H1 (cell line): ENCODE measurements at regions not wholly inside any gene's neighbourhood (a gene's known extent, or its start where the extent isn't known, plus 50 kb on each side); places are given as distances from the start of the nearest gene placed in this dataset.

ENCODE experiments used
- CTCF ChIA-PET: fragments of 300-600 bp; sonication (Branson Sonifier 250); formaldehyde crosslinking; loops from one replicate; lab custom pipeline; 2021; ENCODE audit not compliant: partially characterized antibody; lab: Charles Lee
- POLR2A ChIA-PET: fragments of 300-600 bp; sonication (Branson Sonifier 250); formaldehyde crosslinking; loops from one replicate; lab custom pipeline; 2021; ENCODE audit warnings: inconsistent platforms; ENCODE audit not compliant: partially characterized antibody; lab: Charles Lee
- DNase-seq, 2 experiments: peaks; one replicate each; pipeline versions ENCODE4 v3.0.0 to v3.0.0-alpha.2; 2010 to 2022; ENCODE audit warnings: low spot score in 2 of 2, low read depth in 1 of 2, mixed read lengths in 1 of 2
- FAIRE-seq: peaks from 2 replicates; lab custom pipeline; 2011; peaks lifted over from hg19 to GRCh38; lab: Jason Lieb, UNC
- H2AFZ ChIP-seq: 2 replicates; pipeline ENCODE4 v1.8.1; 2012; ENCODE audit warnings: low read length, inconsistent platforms
- H2AK5ac ChIP-seq: 2 replicates; pipeline ENCODE4 v1.6.1; 2013; ENCODE audit warnings: low read depth, low read length
- H2BK120ac ChIP-seq: replicated peaks from 2 replicates; pipeline ENCODE3; 2013; ENCODE audit warnings: low read depth, low read length, inconsistent platforms
- H2BK12ac ChIP-seq: 2 replicates; pipeline ENCODE4 v1.6.1; 2013; ENCODE audit warnings: low read depth, low read length
- H2BK15ac ChIP-seq: 2 replicates; pipeline ENCODE4 v1.6.1; 2013; ENCODE audit warnings: low read length
- H2BK20ac ChIP-seq: 2 replicates; pipeline ENCODE4 v1.6.1; 2013; ENCODE audit warnings: low read length
- H2BK5ac ChIP-seq: 2 replicates; pipeline ENCODE4 v1.6.1; 2013; ENCODE audit warnings: low read depth, low read length
- H3K14ac ChIP-seq: 2 replicates; pipeline ENCODE4 v1.6.1; 2013; ENCODE audit warnings: inconsistent platforms; ENCODE audit not compliant: insufficient read length
- H3K18ac ChIP-seq: 2 replicates; pipeline ENCODE4 v1.6.1; 2013; ENCODE audit warnings: low read length; ENCODE audit errors: extremely low read depth
- H3K23ac ChIP-seq: 2 replicates; pipeline ENCODE4 v1.6.1; 2013; ENCODE audit warnings: inconsistent platforms; ENCODE audit not compliant: insufficient read length
- H3K23me2 ChIP-seq: 2 replicates; pipeline ENCODE4 v1.6.1; 2013; ENCODE audit warnings: low read depth, low read length
- H3K27ac ChIP-seq: 2 replicates; pipeline ENCODE4 v1.6.1; 2011; ENCODE audit warnings: low read depth, low read length, inconsistent platforms
- H3K27me3 ChIP-seq, 4 experiments: replicated peaks in 1 of 4; 1 replicate in 1 of 4; 2 replicates in 3 of 4; pipeline versions ENCODE4 v1.6.1 to v1.8.1; 2011 to 2013; ENCODE audit warnings: low read length in 3 of 4, mild to moderate bottlenecking in 3 of 4, inconsistent platforms in 2 of 4, mixed read lengths in 2 of 4, moderate library complexity in 1 of 4; ENCODE audit not compliant: control insufficient read depth in 3 of 4, insufficient read depth in 3 of 4; ENCODE audit errors: extremely low read depth in 1 of 4
- H3K36me3 ChIP-seq, 4 experiments: 2 replicates each; pipeline versions ENCODE4 v1.6.1 to v1.8.1; 2011 to 2013; ENCODE audit warnings: mild to moderate bottlenecking in 4 of 4, low read length in 3 of 4, moderate library complexity in 2 of 4, control low read depth in 1 of 4, inconsistent platforms in 1 of 4; ENCODE audit not compliant: insufficient read depth in 4 of 4, control insufficient read depth in 2 of 4
- H3K4ac ChIP-seq: replicated peaks from 2 replicates; pipeline ENCODE3; 2013; ENCODE audit warnings: low read length, low read depth, mixed read lengths, inconsistent platforms; ENCODE audit not compliant: insufficient read length
- H3K4me1 ChIP-seq, 4 experiments: replicated peaks in 1 of 4; 1 replicate in 1 of 4; 2 replicates in 3 of 4; pipeline versions ENCODE4 v1.6.1 to v1.8.1; 2011 to 2013; ENCODE audit warnings: low read length in 3 of 4, inconsistent platforms in 2 of 4, mixed read lengths in 1 of 4; ENCODE audit not compliant: insufficient read depth in 4 of 4, control insufficient read depth in 3 of 4
- H3K4me2 ChIP-seq, 2 experiments: 2 replicates each; pipeline versions ENCODE4 v1.6.1 to v1.8.1; 2011 to 2013; ENCODE audit warnings: low read depth in 2 of 2, low read length in 2 of 2, control low read depth in 1 of 2, inconsistent platforms in 1 of 2, mild to moderate bottlenecking in 1 of 2; ENCODE audit not compliant: insufficient read depth in 1 of 2
- H3K4me3 ChIP-seq, 4 experiments: fragments of 200-600, 300-600 bp in 1 of 4; sonication (generic), shearing (Covaris generic), sonication (Bioruptor Twin) in 1 of 4; 2 replicates each; pipeline versions ENCODE4 v1.5.1 to v1.8.1; 2011 to 2016; ENCODE audit warnings: low read length in 4 of 4, low read depth in 3 of 4, control low read depth in 2 of 4, inconsistent platforms in 2 of 4, mild to moderate bottlenecking in 2 of 4, mixed read lengths in 1 of 4, moderate library complexity in 1 of 4; ENCODE audit not compliant: insufficient read depth in 2 of 4; ENCODE audit errors: extremely low read depth in 1 of 4
- H3K56ac ChIP-seq: replicated peaks from 2 replicates; pipeline ENCODE3; 2013; ENCODE audit warnings: low read depth, mild to moderate bottlenecking, mixed read lengths, low read length, inconsistent platforms; ENCODE audit not compliant: insufficient read length
- H3K79me1 ChIP-seq: 2 replicates; pipeline ENCODE4 v1.6.1; 2013; ENCODE audit warnings: low read depth, low read length, control low read depth
- H3K79me2 ChIP-seq, 2 experiments: 2 replicates each; pipeline versions ENCODE4 v1.6.1 to v1.8.1; 2012 to 2013; ENCODE audit warnings: low read length in 2 of 2, mild to moderate bottlenecking in 2 of 2, inconsistent platforms in 1 of 2; ENCODE audit not compliant: insufficient read depth in 2 of 2, control insufficient read depth in 1 of 2
- H3K9ac ChIP-seq, 4 experiments: replicated peaks in 1 of 4; 1 replicate in 1 of 4; 2 replicates in 3 of 4; pipeline versions ENCODE4 v1.6.1 to v1.8.1; 2011 to 2013; ENCODE audit warnings: low read depth in 3 of 4, low read length in 3 of 4, control low read depth in 2 of 4, mild to moderate bottlenecking in 2 of 4, moderate library complexity in 2 of 4, inconsistent platforms in 1 of 4; ENCODE audit errors: extremely low read depth in 1 of 4
- H3K9me3 ChIP-seq, 2 experiments: 2 replicates each; pipeline versions ENCODE4 v1.6.1 to v1.8.1; 2012 to 2013; ENCODE audit warnings: mild to moderate bottlenecking in 2 of 2, moderate library complexity in 2 of 2, control low read depth in 1 of 2, inconsistent platforms in 1 of 2, low read depth in 1 of 2, low read length in 1 of 2, mixed read lengths in 1 of 2; ENCODE audit not compliant: insufficient read depth in 2 of 2
- H4K20me1 ChIP-seq, 2 experiments: replicated peaks in 1 of 2; 2 replicates each; pipeline versions ENCODE3 to v1.8.1; 2011 to 2013; ENCODE audit warnings: inconsistent platforms in 2 of 2, low read length in 2 of 2, mild to moderate bottlenecking in 1 of 2; ENCODE audit not compliant: insufficient read depth in 2 of 2, control insufficient read depth in 1 of 2
- H4K5ac ChIP-seq: 2 replicates; pipeline ENCODE4 v1.6.1; 2013; ENCODE audit warnings: low read length, low read depth, mixed read lengths, inconsistent platforms; ENCODE audit not compliant: insufficient read length
- H4K8ac ChIP-seq: 2 replicates; pipeline ENCODE4 v1.8.0; 2013; ENCODE audit warnings: mild to moderate bottlenecking, moderate library complexity, low read length, inconsistent platforms; ENCODE audit not compliant: insufficient read depth; ENCODE audit errors: extremely low read depth
- H4K91ac ChIP-seq: replicated peaks from 2 replicates; pipeline ENCODE3; 2013; ENCODE audit warnings: low read length, mixed read lengths, inconsistent platforms; ENCODE audit not compliant: insufficient read length
- BRCA1 ChIP-seq: IDR thresholded peaks from 2 replicates; pipeline ENCODE4 v1.6.1; 2012; ENCODE audit warnings: low read depth, low read length, improper control_type of control experiment
- CEBPB ChIP-seq: IDR thresholded peaks from 2 replicates; pipeline ENCODE4 v1.6.1; 2012; ENCODE audit warnings: low read depth, low read length
- CHD1 ChIP-seq: IDR thresholded peaks from 2 replicates; pipeline ENCODE4 v1.6.1; 2012; ENCODE audit warnings: low read depth, low read length, improper control_type of control experiment
- CHD2 ChIP-seq: IDR thresholded peaks from 2 replicates; pipeline ENCODE4 v1.6.1; 2012; ENCODE audit warnings: low read length, improper control_type of control experiment
- JUN ChIP-seq: IDR thresholded peaks from 2 replicates; pipeline ENCODE4 v1.6.1; 2011; ENCODE audit warnings: low read depth, mild to moderate bottlenecking, improper control_type of control experiment, low read length
- JUND ChIP-seq: IDR thresholded peaks from 2 replicates; pipeline ENCODE4 v1.6.1; 2011; ENCODE audit warnings: mild to moderate bottlenecking, improper control_type of control experiment, low read length
- NRF1 ChIP-seq: IDR thresholded peaks from 2 replicates; pipeline ENCODE4 v1.6.1; 2011; ENCODE audit warnings: mild to moderate bottlenecking, low read depth, low read length, improper control_type of control experiment
- POU5F1 ChIP-seq: IDR thresholded peaks from 2 replicates; pipeline ENCODE4 v1.6.1; 2011; ENCODE audit warnings: low read depth, mild to moderate bottlenecking, low read length, moderate library complexity
- SAP30 ChIP-seq: fragments of 300-600 bp; sonication (generic); IDR thresholded peaks from 2 replicates; pipeline ENCODE4 v1.7.1; 2012; ENCODE audit warnings: low read length, moderate library complexity, mild to moderate bottlenecking, inconsistent platforms; ENCODE audit not compliant: insufficient read depth, insufficient replicate concordance
- TF ChIP-seq, protein P1 (sequence below): IDR thresholded peaks from 2 replicates; pipeline ENCODE4 v1.6.1; 2012; ENCODE audit warnings: inconsistent platforms

GRCh38 chr5:40416588-40416987 lies 263.1 kb upstream of the PTGER4 start:
- ChIA-PET POLR2A (no interaction called here), CTCF (no interaction called here)
- FAIRE-seq (no peak), DNase-seq (no peak)
- no peaks in the 10 kb centered on the region for H3K9me3 ChIP-seq
- H3K79me2 ChIP-seq: no peaks in the 10 kb centered on the region
- no peaks in the 10 kb centered on the region for H3K79me1 ChIP-seq
- no peak overlapping the region for H4K91ac ChIP-seq
- no peak overlapping the region for H2BK12ac ChIP-seq
- no peak overlapping the region for H3K27ac ChIP-seq
- H3K23me2 ChIP-seq: no peaks in the 10 kb centered on the region
- H2BK5ac ChIP-seq: no peak overlapping the region
- no peak overlapping the region for H2AFZ ChIP-seq
- H3K56ac ChIP-seq: no peak overlapping the region
- H3K23ac ChIP-seq: no peak overlapping the region
- no peak overlapping the region for H2BK20ac ChIP-seq
- no peak overlapping the region for H2AK5ac ChIP-seq
- no peak overlapping the region for H3K9ac ChIP-seq
- H3K4ac ChIP-seq: no peak overlapping the region
- no peak overlapping the region for H3K14ac ChIP-seq
- no peak overlapping the region for H3K18ac ChIP-seq
- no peak for TF ChIP-seq POU5F1
- TF ChIP-seq BRCA1: no peak
- TF ChIP-seq CEBPB: no peak
- no peak for TF ChIP-seq CHD1
- TF ChIP-seq NRF1: no peak
- no peak for TF ChIP-seq CHD2
- TF ChIP-seq SAP30: no peak
- TF ChIP-seq, protein P1, sequence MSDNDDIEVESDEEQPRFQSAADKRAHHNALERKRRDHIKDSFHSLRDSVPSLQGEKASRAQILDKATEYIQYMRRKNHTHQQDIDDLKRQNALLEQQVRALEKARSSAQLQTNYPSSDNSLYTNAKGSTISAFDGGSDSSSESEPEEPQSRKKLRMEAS: no peak
- TF ChIP-seq JUND: no peak
- no peak for TF ChIP-seq JUN
- H2BK15ac ChIP-seq: no peak overlapping the region
- H4K20me1 ChIP-seq: no peaks in the 10 kb centered on the region
- H4K5ac ChIP-seq: no peak overlapping the region
- H3K27me3 ChIP-seq: no peaks in the 10 kb centered on the region
- no peak overlapping the region for H4K8ac ChIP-seq
- H2BK120ac ChIP-seq: no peak overlapping the region
- H3K4me2 ChIP-seq: no peak overlapping the region
- no peak overlapping the region for H3K4me3 ChIP-seq
- no peaks in the 10 kb centered on the region for H3K36me3 ChIP-seq
- H3K4me1 ChIP-seq: no peaks in the 10 kb centered on the region
